HL-60 (cell line): ENCODE measurements at regions not wholly inside any gene's neighbourhood (a gene's known extent, or its start where the extent isn't known, plus 50 kb on each side); places are given as distances from the start of the nearest gene placed in this dataset.

Experiments
- GABPA ChIP-seq: IDR thresholded peaks from 2 replicates; pipeline ENCODE4 v1.6.1; 2012; ENCODE audit warnings: low read depth
- POLR2AphosphoS5 ChIP-seq: IDR thresholded peaks from 2 replicates; pipeline ENCODE4 v1.6.1; 2012; ENCODE audit warnings: low read depth
- REST ChIP-seq: IDR thresholded peaks from 2 replicates; pipeline ENCODE4 v1.6.1; 2012; ENCODE audit warnings: low read depth; ENCODE audit not compliant: insufficient replicate concordance
- SPI1 ChIP-seq: IDR thresholded peaks from 2 replicates; pipeline ENCODE4 v1.6.1; 2012; ENCODE audit warnings: low read depth, mild to moderate bottlenecking, borderline replicate concordance
- TF ChIP-seq, protein P1 (sequence below): IDR thresholded peaks from one replicate; pipeline ENCODE4 v1.5.1; 2011; ENCODE audit warnings: low read length, control low read depth, inconsistent platforms; ENCODE audit not compliant: insufficient read depth

GRCh38 chr4:138831948-138832347 is 183.6 kb upstream of the NOCT start:
- TF ChIP-seq, protein P1, sequence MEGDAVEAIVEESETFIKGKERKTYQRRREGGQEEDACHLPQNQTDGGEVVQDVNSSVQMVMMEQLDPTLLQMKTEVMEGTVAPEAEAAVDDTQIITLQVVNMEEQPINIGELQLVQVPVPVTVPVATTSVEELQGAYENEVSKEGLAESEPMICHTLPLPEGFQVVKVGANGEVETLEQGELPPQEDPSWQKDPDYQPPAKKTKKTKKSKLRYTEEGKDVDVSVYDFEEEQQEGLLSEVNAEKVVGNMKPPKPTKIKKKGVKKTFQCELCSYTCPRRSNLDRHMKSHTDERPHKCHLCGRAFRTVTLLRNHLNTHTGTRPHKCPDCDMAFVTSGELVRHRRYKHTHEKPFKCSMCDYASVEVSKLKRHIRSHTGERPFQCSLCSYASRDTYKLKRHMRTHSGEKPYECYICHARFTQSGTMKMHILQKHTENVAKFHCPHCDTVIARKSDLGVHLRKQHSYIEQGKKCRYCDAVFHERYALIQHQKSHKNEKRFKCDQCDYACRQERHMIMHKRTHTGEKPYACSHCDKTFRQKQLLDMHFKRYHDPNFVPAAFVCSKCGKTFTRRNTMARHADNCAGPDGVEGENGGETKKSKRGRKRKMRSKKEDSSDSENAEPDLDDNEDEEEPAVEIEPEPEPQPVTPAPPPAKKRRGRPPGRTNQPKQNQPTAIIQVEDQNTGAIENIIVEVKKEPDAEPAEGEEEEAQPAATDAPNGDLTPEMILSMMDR = no peak
- TF ChIP-seq POLR2AphosphoS5 (no peak), SPI1 (no peak), GABPA (no peak), REST (no peak)
